ENCODE measurements at regions not wholly inside any gene's neighbourhood (a gene's known extent, or its start where the extent isn't known, plus 50 kb on each side); places are given as distances from the start of the nearest gene placed in this dataset.
"Not testable (repeated sequence)": the region's sequence is repeated elsewhere in the genome, so short reads cannot be mapped to it uniquely, and the experiment has no call there.

GRCh38 chr11:56845121-56845732, 96.7 kb upstream of the OR9G4 start:
- Histone ChIP-seq H3K4me3 (no peak overlapping the region), H3K27me3 (peaks cover 0 to 14% of the 10 kb centered on the region in 2 donors), H3K36me3 (no peaks in the 10 kb centered on the region), H3K4me1 (peaks cover 0 to 3% (median 0%) of the 10 kb centered on the region in 4 donors), H3K9me3 (no peaks in the 10 kb centered on the region), H3K27ac (no peak overlapping the region)
- DNase-seq (ENCODE audit: low spot score in 2 of 2): no peak
- WGBS, 2 donors: 90% methylated on average over 13 of the region's 20 CpGs; no CpG with 5 or more reads in 1 of the 2 donors
- TF ChIP-seq EP300 (IDR thresholded peaks at IDR 0.05): no peak
- TF ChIP-seq, protein P1, sequence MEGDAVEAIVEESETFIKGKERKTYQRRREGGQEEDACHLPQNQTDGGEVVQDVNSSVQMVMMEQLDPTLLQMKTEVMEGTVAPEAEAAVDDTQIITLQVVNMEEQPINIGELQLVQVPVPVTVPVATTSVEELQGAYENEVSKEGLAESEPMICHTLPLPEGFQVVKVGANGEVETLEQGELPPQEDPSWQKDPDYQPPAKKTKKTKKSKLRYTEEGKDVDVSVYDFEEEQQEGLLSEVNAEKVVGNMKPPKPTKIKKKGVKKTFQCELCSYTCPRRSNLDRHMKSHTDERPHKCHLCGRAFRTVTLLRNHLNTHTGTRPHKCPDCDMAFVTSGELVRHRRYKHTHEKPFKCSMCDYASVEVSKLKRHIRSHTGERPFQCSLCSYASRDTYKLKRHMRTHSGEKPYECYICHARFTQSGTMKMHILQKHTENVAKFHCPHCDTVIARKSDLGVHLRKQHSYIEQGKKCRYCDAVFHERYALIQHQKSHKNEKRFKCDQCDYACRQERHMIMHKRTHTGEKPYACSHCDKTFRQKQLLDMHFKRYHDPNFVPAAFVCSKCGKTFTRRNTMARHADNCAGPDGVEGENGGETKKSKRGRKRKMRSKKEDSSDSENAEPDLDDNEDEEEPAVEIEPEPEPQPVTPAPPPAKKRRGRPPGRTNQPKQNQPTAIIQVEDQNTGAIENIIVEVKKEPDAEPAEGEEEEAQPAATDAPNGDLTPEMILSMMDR (IDR thresholded peaks at IDR 0.05): no peak
- no peak for TF ChIP-seq POLR2A (IDR thresholded peaks at IDR 0.05)

- Histone ChIP-seq H3K36me3 (no peaks in the 10 kb centered on the region), H3K4me3 (no peak overlapping the region), H3K27ac (no peak overlapping the region), H3K4me1 (peaks cover 0 to 3% (median 0%) of the 10 kb centered on the region in 4 donors), H3K27me3 (peaks cover 0 to 14% of the 10 kb centered on the region in 2 donors), H3K9me3 (no peaks in the 10 kb centered on the region)
- DNase-seq (ENCODE audit: low spot score in 2 of 2): no peak
- TF ChIP-seq EP300 (IDR thresholded peaks at IDR 0.05) (no peak), POLR2A (IDR thresholded peaks at IDR 0.05) (no peak)
- TF ChIP-seq, protein P1 (IDR thresholded peaks at IDR 0.05): no peak
- 63 to 73% methylated on average over 2 of the region's 2 CpGs for WGBS, 2 donors
Measured at GRCh38 chr11:56843816-56844215, 95.3 kb upstream of the OR9G4 start.

- no peak overlapping the region for H3K4me3 ChIP-seq
- H3K9me3 ChIP-seq: no peaks in the 10 kb centered on the region
- H3K4me1 ChIP-seq: peaks cover 0 to 3% (median 0%) of the 10 kb centered on the region in 4 donors
- H3K36me3 ChIP-seq: no peaks in the 10 kb centered on the region
- DNase-seq (ENCODE audit: low spot score in 2 of 2): no peak
- TF ChIP-seq, protein P1 (IDR thresholded peaks at IDR 0.05): no peak
- TF ChIP-seq POLR2A (IDR thresholded peaks at IDR 0.05): no peak
- TF ChIP-seq EP300 (IDR thresholded peaks at IDR 0.05): no peak
- H3K27me3 ChIP-seq: peaks cover 0 to 13% of the 10 kb centered on the region in 2 donors
- no peak overlapping the region for H3K27ac ChIP-seq
- 67 to 83% methylated on average over 5 of the region's 5 CpGs for WGBS, 2 donors
Measured at GRCh38 chr11:56842814-56843794, 94.6 kb upstream of the OR9G4 start.

DNA sequence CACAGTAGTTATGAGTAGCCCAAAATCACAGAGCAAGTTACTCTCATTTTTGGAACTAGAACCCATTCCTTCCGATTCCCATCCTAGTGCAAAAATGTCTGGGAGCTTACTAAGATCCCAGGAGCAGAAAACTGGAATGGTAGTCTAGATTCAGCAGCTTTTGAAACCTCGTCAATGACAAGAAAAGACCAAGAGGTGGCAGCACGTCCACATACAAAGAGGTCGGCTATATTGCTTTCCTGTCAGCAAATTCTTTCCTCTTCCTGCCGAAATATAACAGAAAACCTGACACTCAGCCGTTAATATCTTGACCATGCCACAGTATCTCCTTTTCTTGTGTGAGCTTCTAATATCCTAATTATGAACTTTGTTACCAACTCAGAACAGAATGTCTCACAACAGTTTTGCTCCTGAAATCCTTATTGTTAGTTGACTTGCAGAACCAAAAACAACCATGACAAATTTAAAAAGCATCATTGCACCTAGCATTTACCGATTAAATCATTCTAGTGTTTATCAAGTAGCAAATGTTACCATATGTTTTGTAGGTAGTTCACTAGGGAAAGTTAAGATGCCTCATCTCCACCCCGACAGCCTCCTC, 92.8 kb upstream of the OR9G4 start:
- DNase-seq (ENCODE audit: low spot score in 2 of 2): peak in 1 of 2 donors; percentile 68
- Histone ChIP-seq H3K36me3 (no peaks in the 10 kb centered on the region), H3K27ac (no peak overlapping the region), H3K27me3 (peaks cover 0 to 10% of the 10 kb centered on the region in 2 donors), H3K9me3 (no peaks in the 10 kb centered on the region), H3K4me1 (peaks cover 0 to 3% (median 0%) of the 10 kb centered on the region in 4 donors), H3K4me3 (no peak overlapping the region)
- WGBS, 2 donors: 12 to 21% methylated on average over 8 of the region's 8 CpGs
- TF ChIP-seq, protein P1 (IDR thresholded peaks at IDR 0.05): peak; percentile 43 to 74 (median 51)
- TF ChIP-seq POLR2A (IDR thresholded peaks at IDR 0.05) (no peak), EP300 (IDR thresholded peaks at IDR 0.05) (no peak)

DNA sequence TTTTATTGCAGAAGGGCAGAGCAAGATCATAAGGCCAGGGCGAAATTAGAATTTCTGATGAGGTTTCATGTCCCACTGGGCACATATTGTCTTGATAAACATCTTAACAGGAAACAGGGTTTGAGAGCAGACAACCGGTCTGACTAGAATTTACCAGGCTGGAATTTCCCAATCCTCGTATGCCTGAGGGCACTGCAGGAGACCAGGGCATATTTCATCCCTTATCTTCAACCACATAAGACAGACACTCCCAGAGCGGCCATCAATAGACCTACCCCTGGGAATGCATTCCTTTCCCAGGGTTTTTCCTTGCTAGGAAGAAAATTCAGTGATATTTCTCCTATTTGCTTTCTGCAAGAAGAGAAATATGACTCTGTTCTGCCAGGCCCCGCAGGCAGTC, 78.9 kb upstream of the OR9G4 start:
- 63 to 73% methylated on average over 5 of the region's 5 CpGs for WGBS, 2 donors
- H3K4me1 ChIP-seq; H3K27me3 ChIP-seq; H3K36me3 ChIP-seq; H3K27ac ChIP-seq; DNase-seq (ENCODE audit: low spot score in 2 of 2); H3K4me3 ChIP-seq: not testable (repeated sequence)
- H3K9me3 ChIP-seq: peaks cover 0 to 18% (median 0%) of the 10 kb centered on the region in 4 donors
